Tibial nerve (tissue), 4 donors: ENCODE measurements at regions not wholly inside any gene's neighbourhood (a gene's known extent, or its start where the extent isn't known, plus 50 kb on each side); places are given as distances from the start of the nearest gene placed in this dataset.
"Not testable (repeated sequence)": the region's sequence is repeated elsewhere in the genome, so short reads cannot be mapped to it uniquely, and the experiment has no call there.

Experiments
- DNase-seq, 2 donors: peaks; one replicate each; pipeline ENCODE4 v3.0.0-alpha.2; 2019; ENCODE audit warnings: low spot score in 2 of 2
- H3K27ac ChIP-seq, 4 donors: fragments of 200-600 bp; sonication (generic) in 3 of 4; one replicate each; pipeline ENCODE4 v1.5.1; 2017 to 2019; ENCODE audit warnings: mild to moderate bottlenecking in 1 of 4
- H3K27me3 ChIP-seq, 2 donors: fragments of 200-600 bp; sonication (generic) in 1 of 2; one replicate each; pipeline versions ENCODE4 v1.5.1 to v1.6.0; 2017 to 2019
- H3K36me3 ChIP-seq, 3 donors: fragments of 200-600 bp; sonication (generic); one replicate each; pipeline ENCODE4 v1.5.1; 2018 to 2019
- H3K4me1 ChIP-seq, 4 donors: fragments of 200-600 bp; sonication (generic) in 3 of 4; one replicate each; pipeline ENCODE4 v1.5.1; 2017 to 2019
- H3K4me3 ChIP-seq, 4 donors: fragments of 200-600 bp; sonication (generic) in 3 of 4; one replicate each; pipeline ENCODE4 v1.5.1; 2017 to 2019; ENCODE audit warnings: mild to moderate bottlenecking in 1 of 4, moderate library complexity in 1 of 4
- H3K9me3 ChIP-seq, 4 donors: fragments of 200-600 bp; sonication (generic) in 3 of 4; one replicate each; pipeline ENCODE4 v1.5.1; 2017 to 2019
- EP300 ChIP-seq, 2 donors: sonication (generic); formaldehyde crosslinking; IDR thresholded peaks; one replicate each; pipeline ENCODE4 v1.6.1; 2017; ENCODE audit warnings: antibody characterized with exemption in 2 of 2, mild to moderate bottlenecking in 1 of 2
- POLR2A ChIP-seq, 2 donors: fragments of 450-650 bp; IDR thresholded peaks; one replicate each; pipeline ENCODE4 v1.6.1; 2017; ENCODE audit warnings: antibody characterized with exemption in 2 of 2, mild to moderate bottlenecking in 2 of 2, moderate library complexity in 2 of 2
- WGBS, 2 donors: methylation state at CpG; one replicate each; pipeline ENCODE4 v1.1.5; 2018; 5-methylcytosine and 5-hydroxymethylcytosine counted together
- TF ChIP-seq, protein P1 (sequence below), 5 experiments: fragments of 200-600 bp in 3 of 5; fragments of 450-650 bp in 2 of 5; sonication (generic) in 3 of 5; IDR thresholded peaks; one replicate each; pipeline ENCODE4 v1.5.1; 2016 to 2019; ENCODE audit warnings: antibody characterized with exemption in 5 of 5, mild to moderate bottlenecking in 3 of 5, moderate library complexity in 2 of 5

DNA sequence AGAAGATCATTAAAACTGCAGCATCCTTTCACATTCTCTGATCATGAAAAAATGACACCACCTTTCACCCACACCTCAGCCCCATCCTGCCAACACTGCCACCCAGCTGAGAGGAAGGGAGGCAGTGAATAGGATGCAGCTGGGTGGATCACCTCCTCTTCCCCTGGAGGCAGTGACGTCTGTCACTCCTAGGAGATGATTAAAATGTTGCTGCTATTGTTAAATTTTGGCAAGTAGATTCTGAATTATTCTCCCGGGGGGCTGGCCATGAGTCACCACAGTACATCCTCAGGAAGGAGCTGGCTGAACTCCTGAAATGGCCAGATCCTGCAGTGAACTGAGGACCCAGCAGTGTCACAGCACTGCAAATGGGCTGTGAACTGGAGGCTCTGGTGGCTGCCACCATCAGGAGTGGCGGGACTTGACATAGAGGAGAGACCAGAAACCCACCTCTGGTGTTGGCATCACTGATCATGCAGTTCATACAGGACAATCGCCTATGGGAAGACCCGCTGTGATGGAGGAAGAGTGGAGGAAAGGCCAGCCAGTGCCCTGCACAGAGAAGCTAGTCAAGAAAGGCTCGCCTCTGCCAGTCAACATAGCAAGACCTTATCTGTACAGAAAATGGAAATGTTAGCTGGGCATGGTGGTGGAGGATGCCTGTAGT, 199.1 kb downstream of the FAM43A start:
- 77 to 81% methylated on average over 6 of the region's 6 CpGs for WGBS, 2 donors
- TF ChIP-seq POLR2A (IDR thresholded peaks at IDR 0.05) (no peak), EP300 (IDR thresholded peaks at IDR 0.05) (no peak)
- TF ChIP-seq, protein P1, sequence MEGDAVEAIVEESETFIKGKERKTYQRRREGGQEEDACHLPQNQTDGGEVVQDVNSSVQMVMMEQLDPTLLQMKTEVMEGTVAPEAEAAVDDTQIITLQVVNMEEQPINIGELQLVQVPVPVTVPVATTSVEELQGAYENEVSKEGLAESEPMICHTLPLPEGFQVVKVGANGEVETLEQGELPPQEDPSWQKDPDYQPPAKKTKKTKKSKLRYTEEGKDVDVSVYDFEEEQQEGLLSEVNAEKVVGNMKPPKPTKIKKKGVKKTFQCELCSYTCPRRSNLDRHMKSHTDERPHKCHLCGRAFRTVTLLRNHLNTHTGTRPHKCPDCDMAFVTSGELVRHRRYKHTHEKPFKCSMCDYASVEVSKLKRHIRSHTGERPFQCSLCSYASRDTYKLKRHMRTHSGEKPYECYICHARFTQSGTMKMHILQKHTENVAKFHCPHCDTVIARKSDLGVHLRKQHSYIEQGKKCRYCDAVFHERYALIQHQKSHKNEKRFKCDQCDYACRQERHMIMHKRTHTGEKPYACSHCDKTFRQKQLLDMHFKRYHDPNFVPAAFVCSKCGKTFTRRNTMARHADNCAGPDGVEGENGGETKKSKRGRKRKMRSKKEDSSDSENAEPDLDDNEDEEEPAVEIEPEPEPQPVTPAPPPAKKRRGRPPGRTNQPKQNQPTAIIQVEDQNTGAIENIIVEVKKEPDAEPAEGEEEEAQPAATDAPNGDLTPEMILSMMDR (IDR thresholded peaks at IDR 0.05): no peak
- no peaks in the 10 kb centered on the region for H3K36me3 ChIP-seq
- peak in 1 of 2 donors; percentile 4 for DNase-seq
- H3K4me1 ChIP-seq: peaks cover 0 to 17% (median 7%) of the 10 kb centered on the region in 4 donors
- no peak overlapping the region for H3K4me3 ChIP-seq
- no peaks in the 10 kb centered on the region for H3K27me3 ChIP-seq
- peaks cover 0 to 30% (median 5%) of the 10 kb centered on the region in 4 donors for H3K9me3 ChIP-seq
- H3K27ac ChIP-seq: no peak overlapping the region

- Histone ChIP-seq H3K4me1 (peaks cover 0 to 7% (median under 1%) of the 10 kb centered on the region in 4 donors), H3K27ac (no peak overlapping the region), H3K4me3 (no peak overlapping the region), H3K9me3 (peaks cover 0 to 30% (median 5%) of the 10 kb centered on the region in 4 donors), H3K36me3 (no peaks in the 10 kb centered on the region), H3K27me3 (no peaks in the 10 kb centered on the region)
- 89 to 91% methylated on average over 2 of the region's 2 CpGs for WGBS, 2 donors
- DNase-seq: no peak
- TF ChIP-seq EP300 (IDR thresholded peaks at IDR 0.05) (no peak), POLR2A (IDR thresholded peaks at IDR 0.05) (no peak)
- TF ChIP-seq, protein P1 (IDR thresholded peaks at IDR 0.05): no peak
Measured at GRCh38 chr3:194885766-194886165, 200.1 kb downstream of the FAM43A start.

DNA sequence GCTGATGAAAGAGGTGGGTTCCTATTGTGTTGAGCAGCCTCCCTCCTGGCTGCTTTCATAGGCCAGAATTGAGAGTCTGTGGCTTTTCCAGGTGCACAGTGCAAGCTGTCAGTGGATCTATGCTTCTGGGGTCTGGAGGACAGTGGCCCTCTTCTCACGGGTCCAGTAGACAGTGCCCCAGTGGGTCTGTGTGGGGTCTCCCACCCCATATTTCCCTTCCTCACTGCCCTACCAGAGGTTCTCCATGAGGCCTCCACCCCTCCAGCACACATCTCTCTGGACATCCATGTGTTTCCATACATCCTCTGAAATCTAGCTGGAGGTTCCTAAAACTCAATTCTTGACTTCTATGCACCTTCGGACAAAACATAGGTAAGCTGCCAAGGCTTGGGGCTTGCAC, 201.2 kb downstream of the FAM43A start:
- Histone ChIP-seq H3K27me3 (no peaks in the 10 kb centered on the region), H3K27ac (no peak overlapping the region), H3K4me3 (no peak overlapping the region), H3K9me3 (peaks cover 0 to 30% (median 5%) of the 10 kb centered on the region in 4 donors), H3K4me1 (no peaks in the 10 kb centered on the region), H3K36me3 (no peaks in the 10 kb centered on the region)
- no peak for DNase-seq
- no peak for TF ChIP-seq POLR2A (IDR thresholded peaks at IDR 0.05)
- no peak for TF ChIP-seq EP300 (IDR thresholded peaks at IDR 0.05)
- TF ChIP-seq, protein P1 (IDR thresholded peaks at IDR 0.05): no peak
- 92 to 100% methylated on average over 2 of the region's 2 CpGs for WGBS, 2 donors

- 75 to 82% methylated on average over 3 of the region's 3 CpGs for WGBS, 2 donors
Measured at GRCh38 chr3:194888062-194888461, 202.4 kb downstream of the FAM43A start.

DNA sequence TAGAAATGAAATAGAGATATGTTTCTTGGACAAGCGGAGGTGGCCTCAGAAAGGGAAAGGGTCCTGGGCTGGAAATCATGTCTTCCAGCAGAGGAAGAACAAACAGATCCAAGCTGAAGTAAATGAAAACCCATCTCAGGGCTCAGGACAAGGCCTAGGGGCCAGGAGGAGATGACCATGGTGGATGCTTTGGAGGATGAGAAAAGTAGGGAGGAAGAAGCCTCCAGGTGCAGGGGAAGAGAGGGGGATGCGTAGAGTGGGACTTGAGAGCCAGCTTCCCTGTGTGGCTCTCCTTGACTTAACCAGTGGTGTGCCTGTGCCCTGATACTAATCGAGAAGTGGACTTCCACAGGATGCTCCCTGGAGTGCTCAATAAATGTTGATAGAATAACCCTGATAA, 203.2 kb downstream of the FAM43A start:
- H3K27me3 ChIP-seq: no peaks in the 10 kb centered on the region
- no peaks in the 10 kb centered on the region for H3K4me1 ChIP-seq
- no peak for DNase-seq
- WGBS, 2 donors: 88 to 92% methylated on average over 3 of the region's 3 CpGs
- no peak for TF ChIP-seq EP300 (IDR thresholded peaks at IDR 0.05)
- no peak for TF ChIP-seq POLR2A (IDR thresholded peaks at IDR 0.05)
- TF ChIP-seq, protein P1 (IDR thresholded peaks at IDR 0.05): no peak
- H3K9me3 ChIP-seq: peaks cover 0 to 32% (median 2%) of the 10 kb centered on the region in 4 donors
- H3K36me3 ChIP-seq: no peaks in the 10 kb centered on the region
- H3K27ac ChIP-seq: no peak overlapping the region
- no peak overlapping the region for H3K4me3 ChIP-seq

More at GRCh38 chr3:194888062-194888461, 202.4 kb downstream of the FAM43A start:
- not testable (repeated sequence) for H3K27ac ChIP-seq, H3K4me1 ChIP-seq, H3K36me3 ChIP-seq, H3K27me3 ChIP-seq, H3K4me3 ChIP-seq, DNase-seq
- H3K9me3 ChIP-seq: peaks cover 0 to 30% (median 5%) of the 10 kb centered on the region in 4 donors
